ENCODE measurements at regions not wholly inside any gene's neighbourhood (a gene's known extent, or its start where the extent isn't known, plus 50 kb on each side); places are given as distances from the start of the nearest gene placed in this dataset.
"Not testable (repeated sequence)": the region's sequence is repeated elsewhere in the genome, so short reads cannot be mapped to it uniquely, and the experiment has no call there.

DNA sequence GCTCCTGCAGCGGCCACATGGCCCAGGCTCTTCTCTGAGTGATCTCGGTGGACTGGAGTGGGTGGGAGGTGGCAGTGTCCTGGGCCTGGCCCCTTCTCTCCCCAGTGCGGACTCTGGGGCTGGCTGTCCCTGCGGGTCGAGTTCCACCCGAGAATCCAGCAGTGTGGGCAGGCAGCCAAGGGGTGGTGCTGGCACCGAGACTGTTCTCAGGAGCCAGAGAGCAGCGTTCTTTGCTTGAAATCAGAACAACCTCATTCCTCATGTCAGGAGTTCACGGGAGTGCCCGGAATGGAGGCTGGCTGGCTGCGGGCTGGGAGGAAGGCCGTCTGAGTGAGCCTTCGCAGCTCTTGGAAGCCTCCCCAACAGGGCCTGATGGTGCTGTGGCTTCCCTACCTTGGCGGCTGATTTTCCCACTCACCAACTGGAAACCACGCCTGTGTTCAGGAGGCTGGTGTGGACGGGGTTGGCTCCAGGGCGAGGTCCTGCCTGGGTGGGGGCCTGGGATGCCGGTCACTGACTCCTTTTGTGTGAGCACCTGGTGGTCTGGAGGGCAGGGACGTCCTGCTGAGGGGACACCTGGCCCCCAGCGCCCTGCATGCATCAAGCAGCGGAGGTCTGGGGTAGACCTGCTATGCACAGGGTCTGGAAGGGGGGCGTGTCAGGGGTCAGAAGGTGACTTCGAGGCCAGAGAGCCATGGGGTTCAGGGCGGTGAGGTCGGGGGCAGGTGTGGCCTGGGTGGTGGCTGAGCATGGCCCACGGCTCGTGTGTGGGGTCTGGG lies 137.6 kb downstream of the TMEM121 start:
- H2AFZ ChIP-seq (ENCODE audit: low read length); H3K4me3 ChIP-seq (ENCODE audit: low read length); DNase-seq; H3K9me3 ChIP-seq (ENCODE audit: low read length); H3K9me2 ChIP-seq (replicated peaks; ENCODE audit: low read length); H3K4me1 ChIP-seq (ENCODE audit: insufficient read depth, low read length); H4K20me1 ChIP-seq (ENCODE audit: low read length); intact Hi-C loops (cut with micrococcal nuclease); BruUV-seq (replicated peaks); H3K79me2 ChIP-seq (ENCODE audit: low read length); H3K4me2 ChIP-seq (ENCODE audit: low read length); H3K27me3 ChIP-seq (ENCODE audit: low read length); H3K9ac ChIP-seq (ENCODE audit: low read length); POLR2A ChIA-PET (ENCODE audit: unreplicated experiment); H3F3A ChIP-seq (ENCODE audit: low read length, unreplicated experiment); CTCF ChIA-PET; H3K27ac ChIP-seq (ENCODE audit: low read length); H3K36me3 ChIP-seq (ENCODE audit: low read depth, low read length); ATAC-seq: not testable (repeated sequence)

DNA sequence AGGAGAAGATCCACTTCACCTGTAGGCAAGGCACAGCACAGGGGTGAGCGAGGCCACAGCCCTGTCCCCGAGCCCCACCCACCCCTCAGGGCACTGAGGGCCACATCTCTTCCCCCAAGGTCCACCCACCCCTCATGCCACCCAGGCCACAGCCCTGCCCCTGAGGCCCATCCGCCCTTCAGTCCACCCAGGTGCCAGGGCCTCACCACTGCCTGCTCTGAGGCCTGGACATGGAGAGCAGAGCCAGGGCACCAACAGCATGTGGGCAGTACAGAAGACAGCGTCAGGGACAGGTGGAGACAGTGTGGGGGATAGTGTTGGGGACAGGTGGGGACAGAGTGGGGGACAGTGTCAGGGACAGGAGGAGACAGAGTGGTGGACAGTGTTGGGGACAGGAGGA lies 138.3 kb downstream of the TMEM121 start:
- H3K27ac ChIP-seq (ENCODE audit: low read length) = no peak overlapping the region
- ChIA-PET CTCF (no interaction called here), POLR2A (ENCODE audit: unreplicated experiment) (no interaction called here)
- no peaks in the 10 kb centered on the region for H3K4me1 ChIP-seq (ENCODE audit: insufficient read depth, low read length)
- H3K9ac ChIP-seq (ENCODE audit: low read length) = no peak overlapping the region
- H3K9me2 ChIP-seq (replicated peaks; ENCODE audit: low read length) = no peaks in the 10 kb centered on the region
- H3K36me3 ChIP-seq (ENCODE audit: low read depth, low read length) = no peaks in the 10 kb centered on the region
- H4K20me1 ChIP-seq (ENCODE audit: low read length) = no peaks in the 10 kb centered on the region
- intact Hi-C loops (cut with micrococcal nuclease) = no loop called here
- H2AFZ ChIP-seq (ENCODE audit: low read length) = no peak overlapping the region
- H3K9me3 ChIP-seq (ENCODE audit: low read length) = no peaks in the 10 kb centered on the region
- TF ChIP-seq, protein P1, sequence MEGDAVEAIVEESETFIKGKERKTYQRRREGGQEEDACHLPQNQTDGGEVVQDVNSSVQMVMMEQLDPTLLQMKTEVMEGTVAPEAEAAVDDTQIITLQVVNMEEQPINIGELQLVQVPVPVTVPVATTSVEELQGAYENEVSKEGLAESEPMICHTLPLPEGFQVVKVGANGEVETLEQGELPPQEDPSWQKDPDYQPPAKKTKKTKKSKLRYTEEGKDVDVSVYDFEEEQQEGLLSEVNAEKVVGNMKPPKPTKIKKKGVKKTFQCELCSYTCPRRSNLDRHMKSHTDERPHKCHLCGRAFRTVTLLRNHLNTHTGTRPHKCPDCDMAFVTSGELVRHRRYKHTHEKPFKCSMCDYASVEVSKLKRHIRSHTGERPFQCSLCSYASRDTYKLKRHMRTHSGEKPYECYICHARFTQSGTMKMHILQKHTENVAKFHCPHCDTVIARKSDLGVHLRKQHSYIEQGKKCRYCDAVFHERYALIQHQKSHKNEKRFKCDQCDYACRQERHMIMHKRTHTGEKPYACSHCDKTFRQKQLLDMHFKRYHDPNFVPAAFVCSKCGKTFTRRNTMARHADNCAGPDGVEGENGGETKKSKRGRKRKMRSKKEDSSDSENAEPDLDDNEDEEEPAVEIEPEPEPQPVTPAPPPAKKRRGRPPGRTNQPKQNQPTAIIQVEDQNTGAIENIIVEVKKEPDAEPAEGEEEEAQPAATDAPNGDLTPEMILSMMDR (conservative IDR thresholded peaks at IDR 0.05; ENCODE audit: low read depth, low read length) = no peak
- no peak for TF ChIP-seq EZH2phosphoT487 (IDR thresholded peaks at IDR 0.05; ENCODE audit: borderline replicate concordance, low read length)
- H3K4me2 ChIP-seq (ENCODE audit: low read length) = no peak overlapping the region
- no peak for DNase-seq
- H3K4me3 ChIP-seq (ENCODE audit: low read length) = no peak overlapping the region
- no peaks in the 10 kb centered on the region for H3F3A ChIP-seq (ENCODE audit: low read length, unreplicated experiment)
- no peaks in the 10 kb centered on the region for H3K79me2 ChIP-seq (ENCODE audit: low read length)
- no peak for ATAC-seq
- no peaks in the 10 kb centered on the region for H3K27me3 ChIP-seq (ENCODE audit: low read length)
- BruUV-seq (replicated peaks) = no TSS peak

DNA sequence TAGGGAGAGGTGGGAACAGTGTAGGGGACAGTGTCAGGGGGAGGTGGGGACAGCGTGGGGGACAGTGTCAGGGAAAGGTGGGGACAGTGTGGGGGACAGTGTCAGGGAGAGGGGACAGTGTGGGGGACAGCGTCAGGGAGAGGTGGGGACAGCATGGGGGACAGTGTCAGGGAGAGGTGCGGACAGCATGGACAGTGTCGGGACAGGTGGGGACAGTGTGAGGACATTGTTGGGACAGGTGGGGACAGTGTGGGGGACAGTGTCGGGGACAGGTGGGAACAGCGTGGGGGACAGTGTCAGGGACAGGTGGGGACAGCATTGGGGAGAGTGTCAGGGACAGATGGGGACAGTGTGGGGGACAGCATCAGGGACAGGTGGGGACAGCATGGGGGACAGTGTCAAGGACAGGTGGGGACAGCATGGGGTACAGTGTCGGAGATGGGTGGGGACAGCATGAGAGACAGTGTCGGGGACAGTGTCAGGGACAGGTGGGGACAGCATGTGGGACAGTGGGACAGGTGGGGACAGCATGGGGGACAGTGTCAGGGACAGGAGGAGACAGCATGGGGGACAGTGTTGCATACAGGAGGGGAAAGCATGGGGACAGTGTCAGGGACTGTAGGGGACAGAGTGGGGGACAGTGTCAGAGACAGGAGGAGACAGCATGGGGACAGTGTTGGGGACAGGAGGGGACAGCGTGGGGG lies 139.0 kb downstream of the TMEM121 start:
- Histone ChIP-seq H3K4me3 (ENCODE audit: low read length) (no peak overlapping the region), H3K9me3 (ENCODE audit: low read length) (no peaks in the 10 kb centered on the region), H3F3A (ENCODE audit: low read length, unreplicated experiment) (no peaks in the 10 kb centered on the region), H3K9ac (ENCODE audit: low read length) (no peak overlapping the region), H3K4me1 (ENCODE audit: insufficient read depth, low read length) (no peaks in the 10 kb centered on the region), H3K36me3 (ENCODE audit: low read depth, low read length) (no peaks in the 10 kb centered on the region), H3K4me2 (ENCODE audit: low read length) (no peak overlapping the region), H3K9me2 (replicated peaks; ENCODE audit: low read length) (no peaks in the 10 kb centered on the region), H4K20me1 (ENCODE audit: low read length) (no peaks in the 10 kb centered on the region), H3K79me2 (ENCODE audit: low read length) (no peaks in the 10 kb centered on the region), H2AFZ (ENCODE audit: low read length) (no peak overlapping the region), H3K27ac (ENCODE audit: low read length) (no peak overlapping the region), H3K27me3 (ENCODE audit: low read length) (no peaks in the 10 kb centered on the region)
- TF ChIP-seq EZH2phosphoT487 (IDR thresholded peaks at IDR 0.05; ENCODE audit: borderline replicate concordance, low read length) (no peak), EZH2 (IDR thresholded peaks at IDR 0.05; ENCODE audit: low read length, unreplicated experiment) (no peak)
- TF ChIP-seq, protein P1 (conservative IDR thresholded peaks at IDR 0.05; ENCODE audit: low read depth, low read length) = no peak
- DNase-seq (no peak), ATAC-seq (no peak)
- CTCF ChIA-PET = no interaction called here
- BruUV-seq (replicated peaks) = no TSS peak
- POLR2A ChIA-PET (ENCODE audit: unreplicated experiment) = no interaction called here
- intact Hi-C loops (cut with micrococcal nuclease) = no loop called here
